ENCODE measurements at regions not wholly inside any gene's neighbourhood (a gene's known extent, or its start where the extent isn't known, plus 50 kb on each side); places are given as distances from the start of the nearest gene placed in this dataset.

- TF ChIP-seq REST (IDR thresholded peaks at IDR 0.05; ENCODE audit: low read depth) (no peak), EGR1 (IDR thresholded peaks at IDR 0.05) (no peak), USF1 (IDR thresholded peaks at IDR 0.05) (no peak), ZBTB7A (IDR thresholded peaks at IDR 0.05; ENCODE audit: low read depth) (no peak), TCF12 (IDR thresholded peaks at IDR 0.05; ENCODE audit: low read depth) (no peak), TAF1 (IDR thresholded peaks at IDR 0.05; ENCODE audit: low read depth) (no peak), EP300 (IDR thresholded peaks at IDR 0.05; ENCODE audit: borderline replicate concordance) (no peak), RAD21 (IDR thresholded peaks at IDR 0.05; ENCODE audit: low read depth) (no peak), FOXM1 (IDR thresholded peaks at IDR 0.05; ENCODE audit: borderline replicate concordance, low read depth) (no peak), MAX (IDR thresholded peaks at IDR 0.05) (no peak), CEBPB (IDR thresholded peaks at IDR 0.05) (no peak), NFIC (IDR thresholded peaks at IDR 0.05) (no peak), CREB1 (IDR thresholded peaks at IDR 0.05; ENCODE audit: low read depth) (no peak), YY1 (IDR thresholded peaks at IDR 0.05; ENCODE audit: low read depth) (no peak), TEAD4 (IDR thresholded peaks at IDR 0.05) (no peak)
These were observed 93.3 kb downstream of the NAA11 start for GRCh38 chr4:79232540-79232939.

GRCh38 chr4:79227860-79228259 lies 98.0 kb downstream of the NAA11 start:
- TF ChIP-seq YY1 (IDR thresholded peaks at IDR 0.05; ENCODE audit: low read depth): no peak
- TF ChIP-seq TAF1 (IDR thresholded peaks at IDR 0.05; ENCODE audit: low read depth): no peak

GRCh38 chr4:79225360-79225759 lies 100.5 kb downstream of the NAA11 start:
- TF ChIP-seq NFIC (IDR thresholded peaks at IDR 0.05): no peak
- TF ChIP-seq TAF1 (IDR thresholded peaks at IDR 0.05; ENCODE audit: low read depth): no peak
- no peak for TF ChIP-seq RAD21 (IDR thresholded peaks at IDR 0.05; ENCODE audit: low read depth)
- TF ChIP-seq MAX (IDR thresholded peaks at IDR 0.05): no peak
- no peak for TF ChIP-seq REST (IDR thresholded peaks at IDR 0.05; ENCODE audit: low read depth)
- TF ChIP-seq TEAD4 (IDR thresholded peaks at IDR 0.05): no peak
- no peak for TF ChIP-seq CREB1 (IDR thresholded peaks at IDR 0.05; ENCODE audit: low read depth)
- TF ChIP-seq CEBPB (IDR thresholded peaks at IDR 0.05): no peak
- no peak for TF ChIP-seq EGR1 (IDR thresholded peaks at IDR 0.05)
- no peak for TF ChIP-seq ZBTB7A (IDR thresholded peaks at IDR 0.05; ENCODE audit: low read depth)
- TF ChIP-seq FOXM1 (IDR thresholded peaks at IDR 0.05; ENCODE audit: borderline replicate concordance, low read depth): no peak
- TF ChIP-seq USF1 (IDR thresholded peaks at IDR 0.05): no peak
- TF ChIP-seq TCF12 (IDR thresholded peaks at IDR 0.05; ENCODE audit: low read depth): no peak

GRCh38 chr4:79224777-79225104 lies 101.1 kb downstream of the NAA11 start:
- TF ChIP-seq FOXM1 (IDR thresholded peaks at IDR 0.05; ENCODE audit: borderline replicate concordance, low read depth): no peak
- TF ChIP-seq TAF1 (IDR thresholded peaks at IDR 0.05; ENCODE audit: low read depth): no peak
- no peak for TF ChIP-seq EP300 (IDR thresholded peaks at IDR 0.05; ENCODE audit: borderline replicate concordance)
- no peak for TF ChIP-seq NFIC (IDR thresholded peaks at IDR 0.05)
- no peak for TF ChIP-seq MAX (IDR thresholded peaks at IDR 0.05)
- no peak for TF ChIP-seq YY1 (IDR thresholded peaks at IDR 0.05; ENCODE audit: low read depth)

- TF ChIP-seq NFIC (IDR thresholded peaks at IDR 0.05) (no peak), REST (IDR thresholded peaks at IDR 0.05; ENCODE audit: low read depth) (no peak), USF1 (IDR thresholded peaks at IDR 0.05) (no peak)
These were observed 101.7 kb downstream of the NAA11 start for GRCh38 chr4:79223993-79224776.

Measured in Ishikawa (cell line).